Amniotic stem cell (primary cell): ENCODE measurements at regions not wholly inside any gene's neighbourhood (a gene's known extent, or its start where the extent isn't known, plus 50 kb on each side); places are given as distances from the start of the nearest gene placed in this dataset.

Experiments
- DNase-seq: peaks from one replicate; lab custom pipeline; 2025; lab: John Stamatoyannopoulos, UW

- DNase-seq: no peak
Observed at GRCh38 chr13:106941779-106942178, 373.8 kb upstream of the ARGLU1 start.

GRCh38 chr13:106927421-106927820, 359.5 kb upstream of the ARGLU1 start:
- DNase-seq: no peak

- DNase-seq: no peak
Observed at GRCh38 chr13:106922384-106922783, 354.4 kb upstream of the ARGLU1 start.

GRCh38 chr13:106919638-106920037, 351.7 kb upstream of the ARGLU1 start:
- DNase-seq: no peak

- no peak for DNase-seq
Observed at GRCh38 chr13:106919133-106919532, 351.2 kb upstream of the ARGLU1 start.

GRCh38 chr13:106918557-106918860, 350.6 kb upstream of the ARGLU1 start:
- no peak for DNase-seq

GRCh38 chr13:106917673-106918556, 350.0 kb upstream of the ARGLU1 start:
- DNase-seq: peak; percentile 56

GRCh38 chr13:106917024-106917571, 349.2 kb upstream of the ARGLU1 start:
- DNase-seq: no peak

- no peak for DNase-seq
Observed at GRCh38 chr13:106916329-106916976, 348.5 kb upstream of the ARGLU1 start.

GRCh38 chr13:106915146-106915545, 347.2 kb upstream of the ARGLU1 start:
- no peak for DNase-seq

GRCh38 chr13:106911627-106912026, 343.7 kb upstream of the ARGLU1 start:
- DNase-seq: no peak

GRCh38 chr13:106911020-106911419, 343.1 kb upstream of the ARGLU1 start:
- DNase-seq: no peak

GRCh38 chr13:106906426-106906996, 338.6 kb upstream of the ARGLU1 start:
- no peak for DNase-seq

- DNase-seq: no peak
Observed at GRCh38 chr13:106905380-106906162, 337.6 kb upstream of the ARGLU1 start.

- no peak for DNase-seq
Observed at GRCh38 chr13:106899442-106899841, 331.5 kb upstream of the ARGLU1 start.

GRCh38 chr13:106898231-106898630, 330.3 kb upstream of the ARGLU1 start:
- DNase-seq: no peak

- DNase-seq: no peak
Observed at GRCh38 chr13:106888148-106888547, 320.2 kb upstream of the ARGLU1 start.

- no peak for DNase-seq
Observed at GRCh38 chr13:106887686-106888085, 319.7 kb upstream of the ARGLU1 start.

GRCh38 chr13:106883976-106884375, 316.0 kb upstream of the ARGLU1 start:
- DNase-seq: no peak

GRCh38 chr13:106882246-106882645, 314.3 kb upstream of the ARGLU1 start:
- DNase-seq: no peak

- DNase-seq: no peak
Observed at GRCh38 chr13:106879806-106880205, 311.9 kb upstream of the ARGLU1 start.

GRCh38 chr13:106874323-106874722, 306.4 kb upstream of the ARGLU1 start:
- no peak for DNase-seq
